Fibroblast of skin of right biceps (primary cell): ENCODE measurements at regions not wholly inside any gene's neighbourhood (a gene's known extent, or its start where the extent isn't known, plus 50 kb on each side); places are given as distances from the start of the nearest gene placed in this dataset.
"Not testable (repeated sequence)": the region's sequence is repeated elsewhere in the genome, so short reads cannot be mapped to it uniquely, and the experiment has no call there.

Experiments used
- DNase-seq: peaks from one replicate; pipeline ENCODE4 v3.0.0-alpha.2; 2013

DNA sequence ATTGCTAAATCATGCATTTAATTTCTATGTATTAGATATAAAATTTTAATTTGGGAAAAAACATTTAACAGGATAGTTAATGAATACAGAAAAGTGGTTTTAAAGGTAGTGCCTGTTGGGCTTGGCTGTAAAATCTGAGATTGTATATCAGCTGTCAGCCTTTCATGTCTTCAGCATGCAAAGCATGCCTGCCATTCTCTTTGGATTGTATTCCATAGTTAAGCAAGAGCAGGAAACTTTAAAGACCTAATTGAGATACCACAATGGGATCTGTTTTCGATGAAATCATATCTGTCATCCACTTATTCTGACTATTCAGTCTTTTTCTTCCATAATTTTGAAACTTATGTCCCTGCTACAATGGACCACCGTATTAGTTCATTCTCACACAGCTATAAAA is 451.0 kb upstream of the DDI1 start:
- DNase-seq = no peak

- DNase-seq = no peak
Observed at GRCh38 chr11:103585911-103586310, 450.5 kb upstream of the DDI1 start.

DNA sequence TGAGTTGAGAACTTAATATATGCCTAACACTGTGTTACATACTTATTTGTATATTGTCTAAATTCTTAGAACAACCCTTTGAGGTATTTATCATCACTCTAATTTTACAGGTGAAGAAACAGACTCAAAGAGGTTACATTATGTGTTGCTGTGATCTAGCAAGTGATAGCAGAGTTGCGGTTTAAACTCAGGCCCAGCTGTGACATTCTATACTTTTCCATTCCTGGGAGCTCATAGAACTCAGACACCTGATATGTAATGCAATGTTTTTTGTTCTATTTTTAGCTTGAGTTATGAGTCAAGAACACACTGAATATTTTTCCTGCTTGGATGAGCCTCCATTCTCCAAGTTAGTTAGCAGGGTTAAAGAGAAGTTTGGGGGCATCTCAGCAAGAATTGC is 449.7 kb upstream of the DDI1 start:
- peak; percentile 31 for DNase-seq

- no peak for DNase-seq
Observed at GRCh38 chr11:103587901-103588788, 448.3 kb upstream of the DDI1 start.

GRCh38 chr11:103591554-103591953 is 444.9 kb upstream of the DDI1 start:
- DNase-seq = no peak

GRCh38 chr11:103594283-103594682 is 442.2 kb upstream of the DDI1 start:
- no peak for DNase-seq

DNA sequence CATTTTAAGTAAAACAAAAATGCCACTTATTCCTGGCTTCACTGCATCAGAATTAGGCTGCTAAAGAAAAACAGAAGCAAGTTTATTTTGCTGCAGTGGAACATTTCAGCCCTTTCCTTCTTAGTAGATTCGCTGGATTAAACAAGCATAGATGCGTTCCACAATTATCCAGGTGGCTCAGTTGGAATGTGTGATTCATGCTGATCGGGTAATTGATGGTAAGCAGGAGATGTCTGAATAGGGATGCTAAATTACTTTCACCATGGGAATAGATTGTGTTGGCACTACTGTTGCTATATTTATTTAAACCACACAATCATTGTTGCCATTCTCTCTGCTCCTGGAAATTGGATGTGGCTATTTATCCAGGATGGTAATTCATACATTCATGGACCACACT is 440.1 kb upstream of the DDI1 start:
- DNase-seq = no peak

DNA sequence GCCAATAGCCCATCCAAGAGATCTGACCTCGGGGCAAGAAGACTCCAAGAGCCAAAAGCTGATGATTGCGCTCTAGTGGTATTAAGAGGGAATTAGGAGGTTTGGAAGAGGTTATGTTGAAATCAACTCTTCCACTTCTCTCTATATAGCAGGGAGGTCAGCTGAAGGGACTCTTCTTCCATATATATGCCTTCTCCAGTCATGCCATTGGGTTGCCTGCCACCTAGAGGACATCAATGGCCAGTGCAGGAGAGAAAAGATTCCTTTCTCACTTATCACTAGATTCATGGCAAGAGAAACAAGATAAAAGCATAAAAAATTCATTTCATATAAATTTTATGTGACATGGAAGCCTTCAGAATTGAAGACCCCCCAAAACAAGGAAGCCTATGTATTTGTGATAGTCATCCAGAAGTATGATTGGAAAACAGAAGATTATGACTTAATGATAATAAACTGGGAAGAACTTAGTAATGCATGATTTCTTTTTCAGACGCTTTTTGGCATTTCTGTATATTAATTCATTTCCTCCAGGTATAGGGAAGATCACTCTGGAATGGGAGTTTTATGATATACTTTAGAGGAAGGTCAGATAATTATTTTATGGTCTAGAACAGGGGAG is 435.1 kb upstream of the DDI1 start:
- peak; percentile 79 for DNase-seq

- no peak for DNase-seq
Observed at GRCh38 chr11:103602840-103603239, 433.6 kb upstream of the DDI1 start.

DNA sequence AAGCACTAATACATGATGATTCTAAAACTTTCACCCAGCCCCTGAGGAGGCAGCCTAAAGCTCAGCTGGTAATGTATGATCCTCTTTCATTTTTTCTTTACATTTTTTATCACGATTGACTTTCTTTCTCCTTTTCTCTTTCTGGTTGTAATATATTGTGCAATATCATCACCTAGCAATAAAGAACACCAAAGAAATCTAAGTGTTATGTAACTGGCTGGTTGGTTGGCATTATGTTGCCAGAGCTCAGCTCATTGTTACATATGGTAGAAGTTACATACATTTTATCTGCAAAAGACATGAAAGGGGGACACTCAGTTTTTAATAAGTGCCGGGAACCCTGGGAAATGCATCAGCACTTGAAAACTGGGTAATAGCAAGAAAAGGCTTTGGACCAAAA is 432.1 kb upstream of the DDI1 start:
- no peak for DNase-seq

GRCh38 chr11:103608566-103608965 is 427.9 kb upstream of the DDI1 start:
- DNase-seq = peak; percentile 57

DNA sequence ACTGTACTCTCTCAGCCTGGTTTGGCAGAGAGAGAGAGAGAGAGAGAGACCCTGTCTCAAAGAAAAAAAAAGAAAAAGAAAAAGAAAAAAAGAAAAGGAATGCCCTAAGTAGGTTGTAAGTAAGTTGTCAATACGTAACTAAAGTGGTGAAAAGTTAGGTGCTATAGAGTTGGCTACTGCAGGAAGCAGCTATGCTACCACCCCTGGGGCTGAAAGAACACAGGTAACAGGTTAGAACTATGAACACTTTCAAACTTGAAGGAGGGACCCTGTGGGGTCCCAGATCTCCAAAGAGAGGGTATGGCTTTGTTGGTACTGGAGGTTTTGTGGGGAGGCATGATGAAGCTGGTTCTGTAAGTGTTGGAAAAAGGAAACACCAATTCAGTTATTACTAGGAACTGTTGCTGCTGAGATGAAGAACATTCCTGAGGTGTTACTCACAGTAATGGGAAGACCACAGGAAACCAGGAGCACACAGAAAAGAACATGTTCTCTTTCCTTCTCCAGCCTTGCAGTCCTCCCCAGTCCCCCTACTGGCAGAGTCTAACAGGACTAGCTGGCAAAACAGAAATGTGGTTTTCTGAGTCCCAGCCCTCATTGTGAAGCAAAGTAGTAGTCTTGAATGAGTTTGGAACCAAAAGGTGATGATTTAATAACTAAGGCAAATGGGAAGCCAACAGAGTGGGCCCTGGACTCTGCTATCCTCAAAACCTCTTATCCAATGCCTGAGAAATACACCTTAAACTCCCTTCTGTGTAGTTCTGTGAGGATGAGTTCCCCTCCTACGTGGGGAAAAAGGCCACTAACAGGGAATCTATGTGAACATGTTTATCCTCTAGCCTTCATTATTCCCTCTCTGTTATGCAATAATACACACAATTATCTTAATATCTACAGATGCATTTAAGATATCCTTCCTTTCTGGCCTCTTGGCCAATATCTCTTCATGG is 427.0 kb upstream of the DDI1 start:
- peak; percentile 97 for DNase-seq

GRCh38 chr11:103610435-103610834 is 426.0 kb upstream of the DDI1 start:
- DNase-seq = no peak

- DNase-seq = not testable (repeated sequence)
Observed at GRCh38 chr11:103611526-103612260, 424.7 kb upstream of the DDI1 start.

DNA sequence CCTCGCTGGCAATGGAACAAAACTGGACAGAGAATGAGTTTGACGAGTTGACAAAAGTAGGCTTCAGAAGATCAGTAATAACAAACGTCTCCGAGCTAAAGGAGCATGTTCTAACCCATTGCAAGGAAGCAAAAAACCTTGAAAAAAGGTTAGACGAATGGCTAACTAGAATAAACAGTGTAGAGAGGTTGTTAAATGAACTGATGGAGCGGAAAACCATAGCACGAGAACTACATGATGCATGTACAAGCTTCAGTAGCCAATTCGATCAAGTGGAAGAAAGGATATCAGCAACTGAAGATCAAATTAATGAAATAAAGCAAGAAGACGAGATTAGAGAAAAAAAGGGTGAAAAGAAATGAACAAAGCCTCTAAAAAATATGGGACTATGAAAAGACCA is 424.0 kb upstream of the DDI1 start:
- DNase-seq = not testable (repeated sequence)

GRCh38 chr11:103616586-103616985 is 419.9 kb upstream of the DDI1 start:
- DNase-seq = not testable (repeated sequence)

DNA sequence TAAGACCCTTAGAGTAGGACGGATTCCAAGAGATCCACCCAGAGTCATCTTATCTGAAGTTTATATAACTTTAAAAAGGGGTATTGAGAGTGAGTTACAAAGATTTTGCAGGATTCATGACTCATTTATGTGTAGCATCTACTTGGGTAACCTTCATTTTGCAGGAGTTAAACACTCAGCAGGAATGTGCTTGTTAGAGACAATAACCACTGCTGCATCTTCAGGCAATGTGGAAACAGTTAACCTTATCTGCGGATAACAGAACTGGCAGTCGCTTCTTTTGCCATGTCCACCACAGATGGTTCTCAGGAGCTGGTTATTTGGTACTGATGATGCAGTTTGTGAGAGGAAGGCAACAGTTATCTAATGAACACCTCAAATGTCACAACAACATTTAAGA is 417.9 kb upstream of the DDI1 start:
- DNase-seq = peak; percentile 82

- peak; percentile 31 for DNase-seq
Observed at GRCh38 chr11:103619480-103619879, 417.0 kb upstream of the DDI1 start.

DNA sequence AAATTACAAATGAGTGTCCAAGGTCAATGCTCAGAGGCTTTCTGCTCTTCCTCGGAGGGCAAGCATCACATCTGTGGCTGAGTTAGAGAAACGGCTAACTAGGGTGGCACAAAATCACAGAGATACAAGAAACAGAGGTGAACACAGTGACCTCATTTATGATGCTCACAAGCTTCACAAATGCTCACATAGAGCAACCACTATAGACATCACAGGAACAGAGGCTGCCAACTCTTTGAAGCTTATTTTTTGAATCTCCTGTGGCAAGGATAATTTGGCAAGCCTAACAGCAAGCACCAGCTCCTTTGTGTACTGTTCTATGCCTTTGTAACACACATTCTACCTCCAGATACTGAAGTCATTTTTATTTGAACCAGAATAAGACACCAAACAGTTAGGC is 416.5 kb upstream of the DDI1 start:
- no peak for DNase-seq

GRCh38 chr11:103622296-103622695 is 414.1 kb upstream of the DDI1 start:
- no peak for DNase-seq

DNA sequence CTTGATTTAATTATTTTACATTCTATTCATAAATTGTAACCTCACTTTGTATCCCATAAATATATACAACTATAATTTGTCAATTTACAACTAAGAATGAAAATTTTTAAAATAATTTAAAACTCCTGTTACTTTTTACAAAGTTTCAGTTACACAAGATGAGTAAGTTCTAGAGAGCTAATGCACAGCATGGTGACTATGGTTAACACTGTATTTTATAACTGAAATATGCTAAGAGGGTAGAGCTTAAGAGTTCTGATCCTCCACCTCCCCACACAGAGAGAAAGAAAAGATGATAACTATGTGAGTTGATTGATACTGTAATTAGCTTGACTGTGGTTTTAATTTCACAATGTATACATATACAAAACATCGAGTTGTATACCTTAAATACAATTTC is 412.5 kb upstream of the DDI1 start:
- DNase-seq = no peak
